Stimulated activated naive CD4-positive, alpha-beta T cell treated with Interleukin-2 at 50 U/mL for 16 hours (primary cell): ENCODE measurements at regions not wholly inside any gene's neighbourhood (a gene's known extent, or its start where the extent isn't known, plus 50 kb on each side); places are given as distances from the start of the nearest gene placed in this dataset.

Source experiments
- DNase-seq: peaks from one replicate; lab custom pipeline; 2025; lab: John Stamatoyannopoulos, UW

DNA sequence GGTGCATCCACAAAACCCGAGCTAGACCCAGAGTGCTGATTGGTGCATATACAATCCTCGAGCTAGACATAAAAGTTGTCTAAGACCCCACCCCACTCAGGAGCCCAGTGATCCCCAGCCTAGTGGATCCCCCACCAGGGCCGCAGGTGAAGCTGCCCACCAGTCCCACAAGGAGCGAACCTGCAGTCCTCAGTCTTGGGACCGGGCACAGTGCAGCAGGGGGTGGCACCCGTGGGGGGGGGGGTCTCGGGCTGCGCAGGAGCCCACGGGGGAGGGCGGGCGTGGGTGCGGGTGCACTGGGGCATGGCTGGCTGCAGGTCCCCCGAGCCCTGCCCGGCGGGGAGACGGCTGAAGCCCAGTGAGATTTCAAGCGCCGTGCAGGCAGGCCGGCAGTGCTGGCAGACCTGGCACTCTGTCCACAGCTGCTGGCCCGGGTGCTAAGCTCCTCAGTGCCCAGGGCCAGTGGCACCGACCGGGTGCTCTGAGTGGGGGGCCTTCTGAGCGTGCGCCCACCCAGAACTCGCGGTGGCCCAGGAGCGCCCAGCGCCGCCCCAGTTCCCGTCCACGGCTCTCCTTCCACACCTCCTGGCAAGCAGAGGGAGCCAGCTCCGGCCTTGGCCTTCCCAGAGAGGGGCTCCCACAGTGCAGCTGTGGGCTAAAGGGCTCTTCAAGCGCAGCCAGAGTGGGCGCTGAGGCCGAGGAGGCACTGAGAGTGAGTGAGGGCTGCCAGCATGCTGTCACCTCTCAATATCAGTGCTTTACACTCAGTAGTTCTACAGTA, 989.1 kb downstream of the FAM181B start:
- no peak for DNase-seq

DNA sequence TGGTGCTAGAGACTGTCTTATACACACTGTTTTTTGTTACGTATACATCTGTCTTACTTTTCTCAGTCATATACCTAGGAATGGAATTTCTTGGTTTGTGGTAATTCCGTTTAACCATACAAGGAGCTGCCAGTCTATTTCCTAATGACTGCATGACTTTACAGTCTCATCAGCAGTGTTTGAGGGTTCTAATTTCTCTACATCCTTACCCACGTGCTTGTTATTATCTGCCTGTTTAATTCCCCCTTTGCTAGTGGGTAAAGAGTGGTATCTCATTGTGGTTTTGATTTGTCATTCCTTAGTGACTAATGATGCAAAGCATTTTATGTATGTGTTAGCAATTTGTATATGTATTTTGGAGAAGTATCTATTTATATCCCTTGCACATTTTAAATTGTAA, 1008.0 kb downstream of the FAM181B start:
- no peak for DNase-seq

DNA sequence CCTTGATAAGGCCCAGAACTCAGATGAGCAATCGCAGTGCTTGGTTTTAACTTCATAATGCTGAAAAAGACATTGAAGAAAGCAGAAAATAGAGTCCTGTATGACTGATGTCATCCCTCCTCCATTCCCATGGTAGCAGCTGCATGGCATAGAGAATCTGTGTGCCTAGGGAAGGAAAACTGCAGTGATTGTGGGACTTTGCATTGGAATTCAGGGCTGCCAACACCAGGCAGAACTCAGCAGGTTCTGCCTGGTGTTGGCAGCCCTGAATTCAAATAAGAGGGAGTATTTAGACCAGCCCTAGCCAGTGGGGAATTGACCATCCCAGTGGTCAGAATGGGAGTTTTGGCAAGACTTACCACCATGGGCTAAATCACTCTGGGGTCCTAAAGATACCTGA, 1016.0 kb downstream of the FAM181B start:
- no peak for DNase-seq

DNA sequence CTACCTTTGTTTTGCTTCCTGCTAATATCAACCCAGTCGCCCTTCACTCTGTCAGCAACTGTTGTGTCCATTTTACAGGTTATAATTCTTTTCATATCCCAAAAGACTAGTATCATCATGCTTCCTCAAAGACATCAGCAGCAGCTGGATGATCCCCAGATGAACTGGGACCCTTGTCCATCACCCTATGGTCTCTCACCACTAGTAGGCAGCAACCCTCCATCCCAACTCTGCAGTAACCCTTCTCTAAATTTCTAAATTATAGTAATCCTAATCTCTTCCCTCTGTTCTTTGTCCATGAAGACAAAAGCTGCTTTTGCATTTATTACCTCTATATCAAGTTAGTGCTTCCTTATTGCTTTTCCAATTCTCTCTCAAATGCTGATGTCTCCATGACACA, 1025.8 kb downstream of the FAM181B start:
- DNase-seq = no peak

DNA sequence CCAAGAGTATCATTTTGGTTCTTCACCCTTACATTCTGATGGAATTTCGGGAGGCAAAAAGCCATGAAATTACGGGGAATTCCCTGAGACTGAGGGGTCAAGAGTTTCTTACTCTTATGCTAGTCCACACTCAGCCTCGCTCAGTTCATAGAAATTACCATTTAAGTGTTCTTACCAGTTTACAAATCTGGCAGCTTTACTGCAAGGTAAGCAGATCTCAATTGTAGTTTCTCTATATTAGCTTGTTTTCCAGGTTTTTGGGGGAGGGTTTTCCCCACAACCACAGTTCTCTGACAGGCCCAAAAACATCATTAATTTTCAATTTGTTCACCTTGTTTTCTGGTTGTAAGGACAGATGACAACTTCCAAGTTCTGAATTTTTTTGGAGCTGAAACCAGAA, 1028.4 kb downstream of the FAM181B start:
- no peak for DNase-seq

DNA sequence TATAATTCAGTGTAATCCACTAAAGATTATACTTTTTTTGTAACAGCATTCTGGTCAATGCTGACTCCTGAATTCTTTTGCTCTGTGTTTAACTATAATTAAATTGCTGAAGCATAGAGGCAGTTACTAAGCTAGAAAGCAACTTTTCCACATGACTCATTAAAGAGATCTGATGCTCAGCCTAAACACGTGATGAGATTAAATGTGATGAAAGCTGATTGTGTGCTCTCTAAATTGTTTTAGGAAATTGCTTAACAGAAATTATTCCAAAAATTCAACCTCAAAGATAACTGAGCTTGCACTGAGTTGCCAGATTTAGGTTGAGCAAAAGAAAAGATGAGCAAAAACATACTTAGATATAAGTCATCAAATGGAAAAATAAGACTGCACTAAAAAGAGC, 1033.6 kb downstream of the FAM181B start:
- no peak for DNase-seq

DNA sequence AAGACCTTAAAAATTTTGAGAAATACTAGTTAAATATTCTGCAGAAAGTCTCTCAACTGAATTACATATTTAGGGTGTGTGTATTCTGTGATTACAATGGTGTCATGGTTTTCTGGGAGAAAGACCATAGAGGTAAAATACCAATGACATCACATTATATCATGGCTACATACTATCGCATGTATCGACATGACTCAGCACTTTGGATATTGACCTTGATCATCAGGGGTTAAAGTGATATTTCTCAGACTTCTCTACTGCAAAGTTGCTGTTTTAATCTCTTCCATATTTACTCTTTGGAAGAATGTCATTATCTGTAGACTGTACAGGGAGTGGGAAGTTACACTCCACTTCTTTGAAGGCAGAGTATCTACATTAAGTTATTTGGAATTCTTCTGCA, 1046.6 kb downstream of the FAM181B start:
- DNase-seq = no peak

DNA sequence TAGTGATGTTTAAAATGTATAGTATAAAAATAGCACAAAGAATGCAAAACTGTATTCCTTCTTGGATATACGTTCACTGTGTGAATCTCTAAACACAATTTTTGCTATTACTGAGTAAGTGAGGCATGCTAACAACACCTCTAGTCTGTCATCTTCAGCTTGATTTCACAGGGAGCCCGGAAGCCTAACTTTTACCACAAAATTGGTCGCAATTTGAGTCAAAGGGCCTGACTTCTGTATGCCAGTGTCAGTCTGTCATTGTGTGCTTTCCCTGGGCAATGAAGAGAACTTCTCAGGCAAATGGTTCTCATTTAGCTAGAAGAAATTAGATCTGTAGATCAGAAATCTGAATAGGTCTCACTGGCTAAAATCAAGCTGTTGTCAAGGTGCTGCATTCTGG, 1059.5 kb downstream of the FAM181B start:
- DNase-seq = no peak

DNA sequence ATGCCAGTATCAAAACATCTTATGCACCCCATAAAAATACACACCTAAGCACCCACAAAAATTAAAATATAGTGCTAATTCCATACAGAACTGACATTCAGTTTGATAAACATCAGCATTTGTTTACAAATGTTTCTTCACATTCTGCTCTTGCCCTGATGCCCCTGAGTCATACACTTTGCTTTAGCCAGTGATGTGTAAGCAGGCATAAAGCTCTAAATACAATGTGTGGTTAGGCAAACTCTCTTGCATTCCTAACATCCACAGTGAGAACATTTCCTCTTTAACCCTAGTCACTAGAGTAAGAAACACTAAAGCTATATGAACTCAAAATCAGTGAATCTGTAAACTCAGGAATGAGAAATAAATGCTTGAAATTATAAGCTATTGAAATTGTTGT, 1060.7 kb downstream of the FAM181B start:
- no peak for DNase-seq

DNA sequence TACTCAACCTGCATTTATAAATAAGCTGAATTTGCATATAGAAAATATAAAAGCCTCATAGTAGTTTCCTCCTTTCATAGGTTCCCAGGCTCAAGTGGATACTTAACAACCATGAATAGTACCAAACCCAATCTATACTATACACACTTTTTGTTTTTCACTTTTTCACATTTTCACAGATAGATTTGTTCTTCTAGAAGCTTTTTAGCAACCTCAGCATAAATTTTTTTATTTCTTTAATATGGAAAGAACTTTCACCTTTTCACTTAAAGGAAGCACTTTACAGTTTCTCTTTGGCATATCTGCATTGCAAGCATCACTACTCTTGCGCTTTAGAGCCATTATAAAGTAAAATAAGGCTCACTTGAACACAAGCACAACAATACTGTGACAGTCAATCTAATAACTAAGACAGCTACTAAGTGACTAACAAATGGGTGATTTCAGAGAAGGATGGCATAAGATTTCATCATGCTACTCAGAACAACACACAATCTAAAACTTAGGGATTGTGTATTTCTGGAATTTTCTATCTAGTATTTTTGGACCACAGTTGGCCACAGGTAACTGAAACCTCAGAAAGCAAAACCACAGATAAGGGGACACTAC, 1063.6 kb downstream of the FAM181B start:
- no peak for DNase-seq

DNA sequence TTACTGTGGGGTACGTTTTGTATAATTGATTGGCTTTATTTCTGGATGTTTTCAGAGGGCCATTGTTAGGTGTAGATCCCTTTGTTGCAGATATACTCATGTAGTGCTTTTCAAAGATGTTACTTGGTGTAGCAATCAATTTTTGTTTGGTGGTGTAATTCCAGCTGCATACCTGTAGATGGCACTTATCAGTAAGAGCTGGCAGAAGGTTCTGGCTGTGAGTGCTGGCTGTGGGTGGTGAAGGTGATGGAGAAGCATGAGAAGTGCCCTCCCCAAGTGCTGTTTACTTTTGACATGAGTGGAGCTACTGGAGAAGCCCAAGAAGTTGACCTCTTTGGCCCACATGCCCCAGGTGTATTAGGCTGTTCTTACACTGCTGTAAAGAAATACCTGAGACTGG, 1074.9 kb downstream of the FAM181B start:
- DNase-seq = no peak

DNA sequence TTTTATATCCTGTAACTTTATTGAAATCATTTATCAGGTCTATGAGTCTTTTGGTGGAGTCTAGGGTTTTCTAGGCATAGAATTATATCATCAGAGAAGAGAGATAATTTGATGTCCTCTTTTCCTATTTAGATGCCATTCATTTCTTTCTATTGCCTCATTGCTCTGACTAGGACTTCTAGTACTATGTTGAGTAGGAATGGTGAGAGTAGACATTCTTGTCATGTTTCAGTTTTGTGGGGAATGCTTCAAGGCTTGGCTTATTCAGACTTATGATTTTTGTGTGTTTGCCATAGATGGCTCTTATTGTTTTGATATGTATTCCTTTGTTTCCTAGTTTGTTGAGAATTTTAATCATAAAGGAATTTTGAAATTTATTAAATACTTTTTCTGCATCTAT, 1078.3 kb downstream of the FAM181B start:
- no peak for DNase-seq

DNA sequence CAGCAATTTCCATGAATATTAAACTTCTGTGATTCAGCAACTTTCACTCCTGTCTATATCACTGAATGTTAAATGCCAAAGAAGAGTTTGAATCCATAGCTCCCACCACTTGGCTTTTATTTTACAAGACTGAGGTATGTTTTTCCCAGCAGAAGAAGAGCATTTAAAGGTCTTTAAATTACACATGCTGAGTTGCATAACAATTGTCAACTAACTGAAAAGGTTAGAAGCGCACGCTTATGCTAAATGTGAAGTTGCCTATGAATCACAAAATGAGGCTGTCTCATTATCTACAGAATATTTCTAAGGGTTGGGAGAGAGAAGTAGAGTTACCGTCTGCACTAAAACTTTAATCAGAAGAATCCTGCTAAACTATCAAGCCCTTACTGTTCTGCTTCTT, 1086.3 kb downstream of the FAM181B start:
- no peak for DNase-seq

DNA sequence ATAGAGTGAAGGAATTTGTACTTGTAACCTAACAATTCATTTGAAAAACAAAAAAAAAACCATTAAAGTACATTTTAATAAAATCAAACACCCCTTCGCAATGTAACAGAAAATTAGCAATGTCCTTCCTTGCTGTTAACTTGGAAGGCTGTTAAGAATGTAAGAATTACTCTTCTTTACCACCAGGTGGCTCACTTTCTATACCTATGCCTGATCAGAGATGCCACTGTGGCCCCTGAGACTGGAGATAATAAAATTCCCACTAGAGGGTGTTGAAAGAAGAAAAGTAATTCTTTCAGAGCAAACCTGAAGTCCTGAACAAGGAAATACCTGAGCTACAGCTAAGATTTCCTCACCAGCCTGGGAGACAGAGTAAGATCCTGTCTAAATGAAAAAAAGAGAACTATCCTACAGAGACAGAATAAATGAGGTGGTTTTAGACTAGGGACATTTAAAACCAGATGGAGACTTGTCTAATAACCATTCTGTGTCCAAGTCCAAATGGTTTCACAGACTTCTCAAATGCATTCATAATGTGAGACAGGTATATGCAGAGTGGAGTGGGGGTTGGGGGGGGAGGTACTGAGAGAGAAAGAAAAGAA, 1089.3 kb downstream of the FAM181B start:
- no peak for DNase-seq

DNA sequence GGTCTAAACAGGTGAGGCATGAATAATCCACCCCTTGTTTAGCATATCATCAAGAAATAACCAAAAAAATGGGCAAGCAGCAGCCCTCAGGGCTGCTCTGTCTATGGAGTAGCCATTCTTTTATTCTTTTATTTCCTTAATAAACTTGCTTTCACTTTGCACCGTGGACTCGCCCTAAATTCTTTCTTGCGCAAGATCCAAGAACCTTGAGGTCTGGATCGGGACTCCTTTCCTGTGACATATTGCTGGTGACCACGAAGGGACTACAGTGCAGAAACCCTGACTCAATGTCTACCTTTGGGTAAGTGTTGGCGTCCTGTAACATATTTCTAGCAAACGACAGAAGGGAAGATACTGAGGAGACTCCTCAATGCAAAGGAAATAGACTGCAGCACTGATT, 1099.2 kb downstream of the FAM181B start:
- DNase-seq = no peak

DNA sequence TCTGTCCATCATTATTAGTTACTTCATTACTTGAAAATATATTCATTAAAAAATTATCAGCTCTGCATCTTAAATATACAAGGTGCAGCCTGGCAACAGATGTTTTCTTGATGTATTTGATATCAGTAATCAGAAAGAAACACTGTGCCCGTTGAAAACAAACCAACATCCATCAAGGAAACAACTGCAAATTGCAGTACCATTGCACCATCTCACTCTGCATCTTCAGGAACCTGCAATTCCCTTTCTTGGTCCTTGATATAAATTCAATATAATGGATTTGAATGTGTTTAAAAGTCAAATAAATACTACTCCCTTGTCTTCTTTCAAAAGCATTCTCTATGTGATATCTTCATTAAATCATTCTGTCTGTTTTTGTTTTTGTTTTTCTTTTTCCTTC, 1131.2 kb downstream of the FAM181B start:
- DNase-seq = no peak

DNA sequence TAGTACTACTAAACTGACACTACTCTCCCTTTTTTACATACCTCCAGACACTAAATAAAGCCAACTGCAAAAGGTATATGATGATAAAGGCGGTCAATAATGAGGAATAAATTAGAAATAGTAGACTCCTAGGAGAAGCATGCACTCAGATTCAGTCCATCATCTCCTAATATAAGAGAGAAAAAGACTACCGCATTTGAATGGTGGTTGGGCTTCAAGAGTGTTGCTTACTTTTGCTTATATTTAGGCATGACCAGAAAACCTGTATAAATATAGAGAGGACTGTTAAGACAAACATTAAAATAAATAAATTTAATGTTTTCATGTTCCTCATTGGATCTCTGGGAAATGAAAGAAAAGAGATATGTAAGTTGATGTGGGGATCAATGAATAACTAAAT, 1137.0 kb downstream of the FAM181B start:
- no peak for DNase-seq

DNA sequence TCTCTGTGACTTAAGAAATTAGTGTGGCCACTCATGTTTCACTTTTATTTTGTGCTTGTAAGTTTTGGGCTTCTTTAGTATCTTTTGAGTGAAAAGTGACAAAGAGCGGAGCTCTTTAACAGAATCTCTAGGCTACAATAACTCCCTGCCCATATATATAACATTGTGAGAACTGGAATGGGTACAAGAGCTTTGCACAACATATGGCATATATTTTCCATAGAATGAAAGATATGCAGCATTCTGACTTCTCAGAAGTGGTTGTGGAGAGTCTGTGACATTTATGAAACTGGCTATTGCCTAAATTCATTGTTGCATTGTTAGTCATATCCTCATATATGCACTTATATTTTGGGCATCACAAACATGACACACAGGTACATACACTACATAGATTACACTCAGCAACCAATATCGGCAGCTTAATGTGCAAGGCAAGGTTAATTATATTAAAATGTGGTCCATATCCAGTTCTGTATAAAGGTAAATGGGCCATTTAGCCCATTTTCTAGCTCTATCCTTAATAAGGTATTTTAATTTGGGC, 1148.2 kb downstream of the FAM181B start:
- no peak for DNase-seq

DNA sequence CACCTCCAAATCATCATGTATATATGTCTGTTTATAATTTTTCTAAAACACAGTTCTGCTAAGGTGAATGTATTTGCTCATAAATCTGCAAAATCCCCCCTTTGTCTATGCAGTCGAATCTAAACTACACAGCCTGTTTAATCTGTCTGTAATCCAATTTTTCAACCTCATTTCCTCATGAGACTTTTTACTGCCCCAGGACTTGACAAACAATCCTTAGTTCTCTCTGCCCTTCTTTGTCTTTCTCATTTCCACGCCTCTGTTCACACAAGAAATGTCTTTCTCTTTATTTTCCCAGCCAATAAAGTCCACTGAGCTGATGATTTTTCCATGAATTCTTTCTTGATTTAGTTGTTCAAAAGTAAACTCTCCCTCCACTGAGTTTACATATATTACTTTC, 1154.3 kb downstream of the FAM181B start:
- no peak for DNase-seq

DNA sequence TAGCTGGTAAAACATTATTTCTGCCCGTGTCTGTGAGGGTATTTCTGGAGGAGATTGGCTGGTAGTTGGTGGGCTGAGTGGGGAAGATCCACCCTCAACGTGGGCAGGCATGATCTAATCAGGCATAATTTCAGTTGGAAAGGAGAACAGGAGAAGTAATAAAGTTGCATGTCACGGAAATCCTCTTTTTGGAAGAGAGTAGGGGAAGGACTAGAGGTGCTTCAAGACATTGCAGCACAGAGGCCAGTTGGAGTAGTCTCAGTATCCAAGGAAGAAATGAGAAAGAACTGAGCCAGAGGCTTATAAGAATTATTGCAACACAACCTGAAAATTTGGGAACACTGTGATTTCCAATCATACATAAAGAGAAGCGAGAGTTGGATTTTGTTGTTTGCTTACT, 1155.1 kb downstream of the FAM181B start:
- no peak for DNase-seq

DNA sequence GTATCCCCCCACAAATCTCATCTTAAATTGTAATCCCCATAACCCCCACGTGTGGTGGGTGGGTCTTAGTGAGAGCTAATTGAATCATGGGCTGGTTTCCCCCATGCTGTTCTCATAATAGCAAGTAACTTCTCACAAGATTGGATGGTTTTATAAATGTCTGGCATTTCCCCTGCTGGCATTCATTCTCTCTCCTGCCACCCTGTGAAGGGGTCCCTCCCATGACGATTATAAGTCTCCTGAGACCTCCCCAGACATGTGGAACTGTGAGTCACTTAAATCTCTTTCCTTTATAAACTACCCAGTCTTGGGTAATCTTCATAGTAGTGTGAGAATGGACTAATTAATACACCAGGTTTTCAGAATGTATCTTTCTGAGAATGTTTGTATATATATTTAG, 1159.4 kb downstream of the FAM181B start:
- no peak for DNase-seq

DNA sequence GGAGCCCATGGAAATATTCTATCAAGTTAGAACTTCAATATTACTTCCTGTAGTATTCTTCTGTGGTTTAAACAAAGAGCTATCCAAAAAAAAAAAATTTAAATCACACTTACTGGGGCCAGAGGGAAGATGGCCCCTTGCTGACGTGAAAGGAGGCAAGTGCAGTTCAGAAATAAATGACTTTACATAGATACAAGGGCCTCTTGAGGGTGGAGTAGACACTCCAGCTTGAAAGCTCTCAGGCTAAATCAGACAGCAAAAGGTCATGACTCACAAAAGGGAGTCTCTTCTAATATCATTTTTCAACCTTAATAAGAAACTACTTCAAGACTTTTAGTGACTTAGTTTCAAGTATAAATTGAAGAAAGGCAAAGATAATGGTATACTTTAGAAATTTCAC, 1160.3 kb downstream of the FAM181B start:
- DNase-seq = no peak

DNA sequence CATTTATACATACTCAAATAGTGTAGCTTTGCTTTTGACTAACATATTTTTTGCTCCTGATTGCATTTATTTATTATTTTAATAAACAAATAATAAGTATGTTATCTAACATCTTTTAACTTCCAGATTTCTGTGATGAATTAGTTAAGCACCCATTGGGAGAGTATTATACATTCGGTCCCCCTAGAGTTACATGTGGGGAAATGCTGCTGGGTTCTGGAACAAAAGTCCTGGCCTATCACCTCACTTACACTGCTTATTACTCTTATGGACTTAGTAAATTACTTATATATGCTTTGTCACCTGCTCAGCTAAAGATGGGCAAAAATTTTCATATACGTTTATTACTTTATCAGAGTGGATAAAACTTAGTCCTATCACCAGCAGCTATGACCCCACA, 1163.0 kb downstream of the FAM181B start:
- DNase-seq = no peak
